Forelimb muscle (tissue), 1 donor: ENCODE measurements at regions not wholly inside any gene's neighbourhood (a gene's known extent, or its start where the extent isn't known, plus 50 kb on each side); places are given as distances from the start of the nearest gene placed in this dataset.
"Not testable (repeated sequence)": the region's sequence is repeated elsewhere in the genome, so short reads cannot be mapped to it uniquely, and the experiment has no call there.

Source experiments
- DNase-seq: peaks from one replicate; pipeline ENCODE4 v3.0.0-alpha.2; 2013; ENCODE audit warnings: low read depth

- no peak for DNase-seq
Measured at GRCh38 chr2:234695981-234696380, 199.1 kb upstream of the ARL4C start.

GRCh38 chr2:234694244-234695013 is 197.5 kb upstream of the ARL4C start:
- no peak for DNase-seq

- not testable (repeated sequence) for DNase-seq
Measured at GRCh38 chr2:234693681-234694190, 196.9 kb upstream of the ARL4C start.

- DNase-seq: not testable (repeated sequence)
Measured at GRCh38 chr2:234693191-234693590, 196.3 kb upstream of the ARL4C start.

- no peak for DNase-seq
Measured at GRCh38 chr2:234691968-234692955, 195.4 kb upstream of the ARL4C start.

GRCh38 chr2:234691214-234691575 is 194.3 kb upstream of the ARL4C start:
- no peak for DNase-seq

- peak; percentile 41 for DNase-seq
Measured at GRCh38 chr2:234690569-234691213, 193.8 kb upstream of the ARL4C start.

GRCh38 chr2:234689911-234690379 is 193.1 kb upstream of the ARL4C start:
- no peak for DNase-seq

- DNase-seq: no peak
Measured at GRCh38 chr2:234687718-234688475, 191.0 kb upstream of the ARL4C start.

GRCh38 chr2:234686088-234686890 is 189.4 kb upstream of the ARL4C start:
- no peak for DNase-seq

GRCh38 chr2:234684466-234684865 is 187.6 kb upstream of the ARL4C start:
- DNase-seq: no peak

- no peak for DNase-seq
Measured at GRCh38 chr2:234683950-234684349, 187.1 kb upstream of the ARL4C start.

- DNase-seq: no peak
Measured at GRCh38 chr2:234682492-234683228, 185.8 kb upstream of the ARL4C start.

- DNase-seq: no peak
Measured at GRCh38 chr2:234680688-234681619, 184.1 kb upstream of the ARL4C start.

- no peak for DNase-seq
Measured at GRCh38 chr2:234679741-234680687, 183.1 kb upstream of the ARL4C start.

- no peak for DNase-seq
Measured at GRCh38 chr2:234679301-234679740, 182.4 kb upstream of the ARL4C start.

GRCh38 chr2:234678711-234679110 is 181.8 kb upstream of the ARL4C start:
- DNase-seq: no peak
